ENCODE measurements at regions not wholly inside any gene's neighbourhood (a gene's known extent, or its start where the extent isn't known, plus 50 kb on each side); places are given as distances from the start of the nearest gene placed in this dataset.

DNA sequence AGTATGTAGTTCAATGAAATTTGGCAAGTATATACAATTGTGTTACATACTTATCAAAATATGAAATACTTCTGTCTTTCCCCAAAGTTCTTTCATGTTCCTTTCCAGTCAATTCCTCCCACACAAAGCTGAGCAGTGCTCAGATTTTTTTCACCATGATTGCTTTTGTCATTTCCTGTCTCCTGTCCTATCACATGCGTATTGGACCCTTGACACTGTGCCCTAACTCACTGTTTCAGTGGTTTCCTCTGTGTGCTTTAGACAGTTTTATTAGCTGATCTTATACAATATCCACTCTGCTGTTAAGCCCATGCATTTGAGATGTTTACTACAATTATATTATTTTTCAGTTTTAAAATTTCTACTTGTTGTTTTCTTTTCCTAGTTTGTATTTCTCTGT is 463.6 kb upstream of the MEF2C start:
- intact Hi-C loops (cut with DNase I): no loop called here
- Histone ChIP-seq H3K4me1 (no peaks in the 10 kb centered on the region), H3K36me3 (no peaks in the 10 kb centered on the region), H3K4me3 (no peak overlapping the region), H3K27ac (no peak overlapping the region), H3K9me3 (no peaks in the 10 kb centered on the region), H3K27me3 (no peaks in the 10 kb centered on the region)
- DNase-seq (ENCODE audit: extremely low spot score in 2 of 2): no peak
- no peak for TF ChIP-seq POLR2A (IDR thresholded peaks at IDR 0.05)
- no peak for TF ChIP-seq POLR2AphosphoS5 (IDR thresholded peaks at IDR 0.05; ENCODE audit: insufficient read depth in 1 of 2, low read depth in 1 of 2)
- TF ChIP-seq, protein P1, sequence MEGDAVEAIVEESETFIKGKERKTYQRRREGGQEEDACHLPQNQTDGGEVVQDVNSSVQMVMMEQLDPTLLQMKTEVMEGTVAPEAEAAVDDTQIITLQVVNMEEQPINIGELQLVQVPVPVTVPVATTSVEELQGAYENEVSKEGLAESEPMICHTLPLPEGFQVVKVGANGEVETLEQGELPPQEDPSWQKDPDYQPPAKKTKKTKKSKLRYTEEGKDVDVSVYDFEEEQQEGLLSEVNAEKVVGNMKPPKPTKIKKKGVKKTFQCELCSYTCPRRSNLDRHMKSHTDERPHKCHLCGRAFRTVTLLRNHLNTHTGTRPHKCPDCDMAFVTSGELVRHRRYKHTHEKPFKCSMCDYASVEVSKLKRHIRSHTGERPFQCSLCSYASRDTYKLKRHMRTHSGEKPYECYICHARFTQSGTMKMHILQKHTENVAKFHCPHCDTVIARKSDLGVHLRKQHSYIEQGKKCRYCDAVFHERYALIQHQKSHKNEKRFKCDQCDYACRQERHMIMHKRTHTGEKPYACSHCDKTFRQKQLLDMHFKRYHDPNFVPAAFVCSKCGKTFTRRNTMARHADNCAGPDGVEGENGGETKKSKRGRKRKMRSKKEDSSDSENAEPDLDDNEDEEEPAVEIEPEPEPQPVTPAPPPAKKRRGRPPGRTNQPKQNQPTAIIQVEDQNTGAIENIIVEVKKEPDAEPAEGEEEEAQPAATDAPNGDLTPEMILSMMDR (IDR thresholded peaks at IDR 0.05): no peak

DNA sequence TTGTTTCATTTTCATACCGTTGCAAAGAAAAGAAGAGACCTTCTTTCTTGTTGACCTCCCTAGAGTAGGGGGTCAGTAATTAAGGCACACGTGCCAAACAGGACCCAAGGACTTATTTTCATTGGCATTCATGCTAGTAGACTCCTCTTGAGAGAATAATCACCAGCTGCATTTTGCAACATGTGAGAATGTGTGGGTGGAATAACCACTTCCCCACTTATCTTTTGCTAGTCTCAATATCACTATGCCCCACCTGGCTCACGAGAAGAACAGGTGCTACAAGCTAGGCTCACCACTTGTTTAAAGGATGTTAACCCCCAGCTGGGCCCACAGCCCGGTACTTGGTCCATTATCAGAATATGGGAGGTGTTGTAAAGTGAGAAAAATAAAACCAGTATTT is 460.7 kb upstream of the MEF2C start:
- Histone ChIP-seq H3K4me1 (no peaks in the 10 kb centered on the region), H3K36me3 (no peaks in the 10 kb centered on the region), H3K27me3 (no peaks in the 10 kb centered on the region), H3K27ac (no peak overlapping the region), H3K4me3 (no peak overlapping the region), H3K9me3 (no peaks in the 10 kb centered on the region)
- no peak for DNase-seq (ENCODE audit: extremely low spot score in 2 of 2)
- intact Hi-C loops (cut with DNase I): no loop called here
- TF ChIP-seq POLR2AphosphoS5 (IDR thresholded peaks at IDR 0.05; ENCODE audit: insufficient read depth in 1 of 2, low read depth in 1 of 2): no peak
- no peak for TF ChIP-seq POLR2A (IDR thresholded peaks at IDR 0.05)
- TF ChIP-seq, protein P1 (IDR thresholded peaks at IDR 0.05): no peak

DNA sequence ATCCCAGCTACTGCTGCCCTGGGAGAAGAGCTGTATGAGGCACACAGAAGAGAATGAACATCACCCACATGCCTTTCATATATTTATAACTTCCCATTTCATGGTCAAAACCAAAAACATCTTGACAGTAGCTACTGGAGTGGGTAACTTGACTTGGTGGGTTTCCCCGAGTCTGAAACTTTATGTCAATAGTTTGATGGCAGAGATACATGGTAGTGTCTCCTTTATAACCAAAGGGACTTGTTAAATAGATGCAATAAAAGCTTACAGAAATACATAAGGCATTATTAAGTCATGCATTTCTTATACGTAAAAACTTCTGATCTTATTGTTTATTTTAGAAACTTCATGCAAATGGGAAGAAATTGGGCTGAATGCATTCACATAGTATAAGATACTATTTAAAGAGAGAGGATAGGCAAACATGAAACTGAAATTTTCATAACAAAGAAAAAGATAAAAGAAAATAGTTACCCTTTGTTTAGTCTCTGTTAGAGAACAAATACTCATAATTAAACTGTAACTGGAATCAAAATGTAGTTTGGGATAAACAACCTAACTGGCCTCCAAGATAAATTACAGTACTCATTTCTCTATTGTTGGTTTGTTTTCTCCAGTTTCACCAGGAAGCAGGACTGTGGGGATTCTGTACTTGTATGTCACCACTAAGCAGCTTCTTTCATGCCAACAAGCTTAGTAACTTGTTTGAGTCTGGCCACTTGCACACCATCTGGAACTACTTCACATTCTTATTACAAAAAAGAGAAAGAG is 459.3 kb upstream of the MEF2C start:
- intact Hi-C loops (cut with DNase I): no loop called here
- no peak overlapping the region for H3K4me3 ChIP-seq
- H3K27me3 ChIP-seq: no peaks in the 10 kb centered on the region
- H3K36me3 ChIP-seq: no peaks in the 10 kb centered on the region
- H3K27ac ChIP-seq: no peak overlapping the region
- no peak for DNase-seq (ENCODE audit: extremely low spot score in 2 of 2)
- H3K9me3 ChIP-seq: no peaks in the 10 kb centered on the region
- TF ChIP-seq, protein P1 (IDR thresholded peaks at IDR 0.05): no peak
- TF ChIP-seq POLR2A (IDR thresholded peaks at IDR 0.05) (no peak), POLR2AphosphoS5 (IDR thresholded peaks at IDR 0.05; ENCODE audit: insufficient read depth in 1 of 2, low read depth in 1 of 2) (no peak)
- no peaks in the 10 kb centered on the region for H3K4me1 ChIP-seq

DNA sequence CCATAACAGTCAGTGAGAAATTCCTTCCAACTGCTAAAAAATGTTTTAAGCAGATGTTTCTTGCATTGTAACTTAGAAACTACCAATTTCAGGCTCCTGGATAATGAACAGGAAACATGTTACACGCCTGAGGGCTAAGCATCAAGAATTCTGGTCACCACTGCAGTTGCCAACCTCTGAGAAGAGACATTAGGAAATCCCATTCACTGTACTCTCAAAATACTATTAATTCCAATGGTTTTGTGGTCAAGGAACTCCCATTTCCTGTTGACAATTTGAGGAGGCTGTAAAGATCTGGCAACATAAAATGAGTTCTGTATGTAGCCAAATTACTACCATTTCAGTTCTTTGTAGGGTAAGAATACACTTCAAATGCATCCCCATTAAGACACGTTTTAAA is 456.0 kb upstream of the MEF2C start:
- TF ChIP-seq POLR2AphosphoS5 (IDR thresholded peaks at IDR 0.05; ENCODE audit: insufficient read depth in 1 of 2, low read depth in 1 of 2): no peak
- TF ChIP-seq, protein P1 (IDR thresholded peaks at IDR 0.05): no peak
- TF ChIP-seq POLR2A (IDR thresholded peaks at IDR 0.05): no peak
- no peaks in the 10 kb centered on the region for H3K27me3 ChIP-seq
- no peaks in the 10 kb centered on the region for H3K36me3 ChIP-seq
- no peaks in the 10 kb centered on the region for H3K9me3 ChIP-seq
- intact Hi-C loops (cut with DNase I): no loop called here
- no peak overlapping the region for H3K4me3 ChIP-seq
- DNase-seq (ENCODE audit: extremely low spot score in 2 of 2): no peak
- H3K27ac ChIP-seq: no peak overlapping the region
- no peaks in the 10 kb centered on the region for H3K4me1 ChIP-seq

DNA sequence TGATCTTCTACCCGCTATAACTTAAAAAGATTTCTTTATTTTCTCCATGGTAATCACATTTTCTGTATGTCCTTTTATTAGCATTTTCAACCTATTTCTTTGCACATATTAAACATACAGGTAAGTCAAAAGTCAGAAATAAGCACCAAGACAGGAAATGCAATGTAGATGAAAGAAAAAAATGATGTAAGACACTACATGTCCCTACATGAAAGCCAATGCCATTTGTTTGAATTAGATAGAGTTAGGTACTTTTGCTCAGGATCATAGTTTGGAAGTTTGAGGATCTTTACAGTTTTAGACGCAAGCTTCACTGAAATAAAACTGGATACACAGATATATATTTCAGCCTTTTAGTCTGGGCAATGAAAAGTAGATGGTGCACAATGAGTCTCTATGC is 453.1 kb upstream of the MEF2C start:
- H3K27ac ChIP-seq: no peak overlapping the region
- H3K36me3 ChIP-seq: no peaks in the 10 kb centered on the region
- H3K4me1 ChIP-seq: no peaks in the 10 kb centered on the region
- intact Hi-C loops (cut with DNase I): no loop called here
- TF ChIP-seq, protein P1 (IDR thresholded peaks at IDR 0.05): no peak
- TF ChIP-seq POLR2AphosphoS5 (IDR thresholded peaks at IDR 0.05; ENCODE audit: insufficient read depth in 1 of 2, low read depth in 1 of 2) (no peak), POLR2A (IDR thresholded peaks at IDR 0.05) (no peak)
- no peaks in the 10 kb centered on the region for H3K27me3 ChIP-seq
- no peak for DNase-seq (ENCODE audit: extremely low spot score in 2 of 2)
- no peaks in the 10 kb centered on the region for H3K9me3 ChIP-seq
- H3K4me3 ChIP-seq: no peak overlapping the region
